ENCODE measurements at regions not wholly inside any gene's neighbourhood (a gene's known extent, or its start where the extent isn't known, plus 50 kb on each side); places are given as distances from the start of the nearest gene placed in this dataset.

- no peak for TF ChIP-seq EZH2 (IDR thresholded peaks at IDR 0.05; ENCODE audit: borderline replicate concordance, low read depth, low read length, poor library complexity, severe bottlenecking)
- TF ChIP-seq CTCF (conservative IDR thresholded peaks at IDR 0.05; ENCODE audit: low read depth, low read length) = no peak
Measured at GRCh38 chr13:72199640-72200039, 332.6 kb upstream of the DACH1 start.
